HL-60 (cell line): ENCODE measurements at regions not wholly inside any gene's neighbourhood (a gene's known extent, or its start where the extent isn't known, plus 50 kb on each side); places are given as distances from the start of the nearest gene placed in this dataset.

Experiments used
- GABPA ChIP-seq: IDR thresholded peaks from 2 replicates; pipeline ENCODE4 v1.6.1; 2012; ENCODE audit warnings: low read depth
- POLR2AphosphoS5 ChIP-seq: IDR thresholded peaks from 2 replicates; pipeline ENCODE4 v1.6.1; 2012; ENCODE audit warnings: low read depth
- TF ChIP-seq, protein P1 (sequence below): IDR thresholded peaks from one replicate; pipeline ENCODE4 v1.5.1; 2011; ENCODE audit warnings: low read length, control low read depth, inconsistent platforms; ENCODE audit not compliant: insufficient read depth

DNA sequence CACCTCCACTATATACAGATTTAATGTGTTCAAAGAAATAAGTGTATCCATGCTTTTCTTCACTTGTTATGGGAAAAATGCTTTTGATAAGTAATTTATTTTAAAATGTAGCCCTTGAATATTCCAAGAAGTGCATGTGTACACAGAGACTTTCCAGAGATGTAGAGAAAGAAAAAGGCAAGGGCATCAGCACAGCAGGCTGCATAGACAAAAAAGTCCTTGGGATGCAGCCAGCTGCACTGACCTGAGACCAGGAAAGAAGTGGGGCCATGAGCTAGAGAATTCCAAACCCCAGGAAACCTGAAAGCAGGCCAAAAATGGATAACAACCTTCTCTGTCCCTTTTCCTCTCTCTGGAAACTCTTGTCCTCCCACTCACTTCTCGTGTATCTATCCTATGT, 51.6 kb upstream of the PRDM8 start:
- TF ChIP-seq, protein P1, sequence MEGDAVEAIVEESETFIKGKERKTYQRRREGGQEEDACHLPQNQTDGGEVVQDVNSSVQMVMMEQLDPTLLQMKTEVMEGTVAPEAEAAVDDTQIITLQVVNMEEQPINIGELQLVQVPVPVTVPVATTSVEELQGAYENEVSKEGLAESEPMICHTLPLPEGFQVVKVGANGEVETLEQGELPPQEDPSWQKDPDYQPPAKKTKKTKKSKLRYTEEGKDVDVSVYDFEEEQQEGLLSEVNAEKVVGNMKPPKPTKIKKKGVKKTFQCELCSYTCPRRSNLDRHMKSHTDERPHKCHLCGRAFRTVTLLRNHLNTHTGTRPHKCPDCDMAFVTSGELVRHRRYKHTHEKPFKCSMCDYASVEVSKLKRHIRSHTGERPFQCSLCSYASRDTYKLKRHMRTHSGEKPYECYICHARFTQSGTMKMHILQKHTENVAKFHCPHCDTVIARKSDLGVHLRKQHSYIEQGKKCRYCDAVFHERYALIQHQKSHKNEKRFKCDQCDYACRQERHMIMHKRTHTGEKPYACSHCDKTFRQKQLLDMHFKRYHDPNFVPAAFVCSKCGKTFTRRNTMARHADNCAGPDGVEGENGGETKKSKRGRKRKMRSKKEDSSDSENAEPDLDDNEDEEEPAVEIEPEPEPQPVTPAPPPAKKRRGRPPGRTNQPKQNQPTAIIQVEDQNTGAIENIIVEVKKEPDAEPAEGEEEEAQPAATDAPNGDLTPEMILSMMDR: no peak
- TF ChIP-seq GABPA (no peak), POLR2AphosphoS5 (no peak)
